GM12875 (cell line): ENCODE measurements at regions not wholly inside any gene's neighbourhood (a gene's known extent, or its start where the extent isn't known, plus 50 kb on each side); places are given as distances from the start of the nearest gene placed in this dataset.
A peak's percentile ranks its signal among the peaks of the same experiment; 100 is the strongest.

Source experiments
- H3K4me3 ChIP-seq: one replicate; pipeline ENCODE4 v1.5.1; 2011; ENCODE audit warnings: low read depth, low read length, control low read depth
- TF ChIP-seq, protein P1 (sequence below): IDR thresholded peaks from 2 replicates; pipeline ENCODE4 v1.5.1; 2011; ENCODE audit warnings: low read depth, mild to moderate bottlenecking, control low read depth, inconsistent platforms, low read length, moderate library complexity, borderline replicate concordance; ENCODE audit not compliant: insufficient read depth

DNA sequence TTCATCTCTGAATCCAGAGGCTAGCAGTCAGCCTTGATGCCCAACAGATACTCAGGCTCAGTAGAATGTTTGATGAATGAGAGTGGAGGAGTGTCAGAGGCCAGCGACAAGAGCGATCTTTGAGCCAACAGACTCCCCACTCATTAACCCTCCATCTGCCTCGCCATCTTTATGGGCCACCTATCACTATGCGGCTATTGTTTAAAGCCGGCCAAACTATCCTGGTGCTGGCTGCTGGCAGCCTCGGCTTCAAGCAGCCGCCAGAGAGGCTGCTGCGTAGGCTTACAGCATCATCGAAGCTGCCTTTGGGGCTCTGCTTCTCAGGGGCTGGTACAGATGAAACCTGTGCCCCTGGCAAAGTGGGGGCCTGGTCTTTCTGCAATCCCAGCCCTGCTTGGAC lies 525.6 kb downstream of the INSC start:
- TF ChIP-seq, protein P1, sequence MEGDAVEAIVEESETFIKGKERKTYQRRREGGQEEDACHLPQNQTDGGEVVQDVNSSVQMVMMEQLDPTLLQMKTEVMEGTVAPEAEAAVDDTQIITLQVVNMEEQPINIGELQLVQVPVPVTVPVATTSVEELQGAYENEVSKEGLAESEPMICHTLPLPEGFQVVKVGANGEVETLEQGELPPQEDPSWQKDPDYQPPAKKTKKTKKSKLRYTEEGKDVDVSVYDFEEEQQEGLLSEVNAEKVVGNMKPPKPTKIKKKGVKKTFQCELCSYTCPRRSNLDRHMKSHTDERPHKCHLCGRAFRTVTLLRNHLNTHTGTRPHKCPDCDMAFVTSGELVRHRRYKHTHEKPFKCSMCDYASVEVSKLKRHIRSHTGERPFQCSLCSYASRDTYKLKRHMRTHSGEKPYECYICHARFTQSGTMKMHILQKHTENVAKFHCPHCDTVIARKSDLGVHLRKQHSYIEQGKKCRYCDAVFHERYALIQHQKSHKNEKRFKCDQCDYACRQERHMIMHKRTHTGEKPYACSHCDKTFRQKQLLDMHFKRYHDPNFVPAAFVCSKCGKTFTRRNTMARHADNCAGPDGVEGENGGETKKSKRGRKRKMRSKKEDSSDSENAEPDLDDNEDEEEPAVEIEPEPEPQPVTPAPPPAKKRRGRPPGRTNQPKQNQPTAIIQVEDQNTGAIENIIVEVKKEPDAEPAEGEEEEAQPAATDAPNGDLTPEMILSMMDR: no peak
- no peak overlapping the region for H3K4me3 ChIP-seq

DNA sequence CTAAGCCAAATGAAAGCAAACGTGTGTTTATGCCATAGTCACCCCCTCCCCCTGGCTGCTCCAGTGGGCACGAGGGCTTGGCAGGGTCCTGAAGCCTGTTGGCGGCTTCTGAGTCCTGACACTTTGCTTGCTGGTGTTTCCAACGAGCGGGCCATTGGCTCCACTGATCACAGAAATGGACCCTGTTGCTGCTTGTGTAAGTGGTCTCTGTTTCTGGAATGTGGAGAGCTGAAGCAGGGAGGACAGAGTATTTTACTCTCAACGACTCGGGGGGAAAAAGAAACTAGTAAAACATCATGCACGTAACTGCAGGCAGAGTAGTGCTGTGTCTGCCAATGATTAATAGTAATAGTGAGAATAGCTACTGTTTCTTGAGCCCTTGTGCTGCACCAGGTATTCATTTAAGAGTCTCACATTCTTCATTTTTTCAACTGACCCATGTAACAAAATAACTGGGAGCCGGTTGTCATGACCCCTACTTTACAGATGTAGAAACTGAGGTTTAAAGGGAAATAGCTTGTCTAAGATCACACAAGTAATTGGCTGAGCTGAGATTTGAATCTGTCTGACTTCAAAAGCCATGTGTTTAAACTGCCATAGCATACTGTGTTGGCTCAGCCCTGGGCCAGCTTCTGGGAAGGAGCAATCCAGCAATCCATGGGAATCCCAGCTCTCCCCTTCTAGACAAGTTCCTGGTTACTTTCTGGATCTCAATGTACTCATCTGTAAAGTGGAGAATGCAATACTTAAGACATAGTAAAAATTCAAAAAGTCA lies 526.7 kb downstream of the INSC start:
- no peak overlapping the region for H3K4me3 ChIP-seq
- TF ChIP-seq, protein P1: no peak

DNA sequence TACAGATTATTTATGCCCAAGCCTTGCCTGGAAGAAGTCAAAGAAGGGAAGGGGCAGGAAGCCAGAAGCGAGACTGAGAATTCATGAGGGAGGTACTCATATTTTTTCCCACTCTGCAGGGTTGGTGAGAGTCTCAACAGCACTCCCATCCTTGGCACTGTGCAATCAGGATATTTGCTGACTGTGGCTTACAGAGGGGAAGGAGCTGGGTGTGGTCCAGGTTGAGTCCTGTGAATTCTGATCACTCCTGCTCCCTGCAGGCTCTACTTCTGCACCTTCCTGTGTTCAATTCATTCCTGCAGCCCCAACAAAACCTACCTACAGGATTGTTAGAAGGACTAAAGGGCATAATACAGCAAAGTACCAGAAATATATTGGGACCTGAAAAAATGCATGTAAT lies 530.5 kb downstream of the INSC start:
- no peak overlapping the region for H3K4me3 ChIP-seq
- TF ChIP-seq, protein P1: no peak

DNA sequence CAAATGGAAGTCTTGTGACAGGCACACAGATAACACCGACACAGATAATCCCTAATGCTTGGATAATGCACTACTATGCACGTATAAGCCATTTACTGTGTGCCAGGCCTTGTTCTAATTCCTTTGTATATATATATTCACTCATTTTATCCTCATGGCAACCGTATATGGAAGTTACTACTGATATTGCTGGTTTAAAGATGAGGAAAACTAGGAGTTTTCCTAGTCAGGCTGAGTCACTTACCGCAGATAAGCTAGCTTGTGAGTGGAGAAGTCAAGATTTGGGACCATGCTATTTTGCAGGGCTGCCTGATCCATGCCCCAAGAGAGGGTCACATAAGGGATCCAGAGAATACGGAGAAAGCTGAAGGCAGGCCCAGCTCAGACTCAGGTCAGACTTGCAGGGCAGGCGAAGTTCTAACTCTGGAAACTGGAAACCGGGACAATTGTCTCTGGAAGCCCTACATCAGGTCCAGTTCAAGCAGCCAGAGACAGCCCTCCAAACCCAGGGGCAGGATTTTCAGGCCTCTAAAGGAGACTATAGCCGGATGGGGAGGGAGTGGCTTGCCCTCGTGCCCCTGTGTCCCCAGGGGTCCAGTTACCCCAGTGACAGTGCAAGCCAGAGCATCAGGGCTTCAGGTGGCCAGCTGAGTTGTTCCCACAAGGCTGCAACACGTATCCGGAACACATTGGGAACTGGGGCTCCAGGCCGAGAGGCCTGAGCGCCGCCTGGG lies 534.8 kb downstream of the INSC start:
- H3K4me3 ChIP-seq: no peak overlapping the region
- TF ChIP-seq, protein P1: no peak

DNA sequence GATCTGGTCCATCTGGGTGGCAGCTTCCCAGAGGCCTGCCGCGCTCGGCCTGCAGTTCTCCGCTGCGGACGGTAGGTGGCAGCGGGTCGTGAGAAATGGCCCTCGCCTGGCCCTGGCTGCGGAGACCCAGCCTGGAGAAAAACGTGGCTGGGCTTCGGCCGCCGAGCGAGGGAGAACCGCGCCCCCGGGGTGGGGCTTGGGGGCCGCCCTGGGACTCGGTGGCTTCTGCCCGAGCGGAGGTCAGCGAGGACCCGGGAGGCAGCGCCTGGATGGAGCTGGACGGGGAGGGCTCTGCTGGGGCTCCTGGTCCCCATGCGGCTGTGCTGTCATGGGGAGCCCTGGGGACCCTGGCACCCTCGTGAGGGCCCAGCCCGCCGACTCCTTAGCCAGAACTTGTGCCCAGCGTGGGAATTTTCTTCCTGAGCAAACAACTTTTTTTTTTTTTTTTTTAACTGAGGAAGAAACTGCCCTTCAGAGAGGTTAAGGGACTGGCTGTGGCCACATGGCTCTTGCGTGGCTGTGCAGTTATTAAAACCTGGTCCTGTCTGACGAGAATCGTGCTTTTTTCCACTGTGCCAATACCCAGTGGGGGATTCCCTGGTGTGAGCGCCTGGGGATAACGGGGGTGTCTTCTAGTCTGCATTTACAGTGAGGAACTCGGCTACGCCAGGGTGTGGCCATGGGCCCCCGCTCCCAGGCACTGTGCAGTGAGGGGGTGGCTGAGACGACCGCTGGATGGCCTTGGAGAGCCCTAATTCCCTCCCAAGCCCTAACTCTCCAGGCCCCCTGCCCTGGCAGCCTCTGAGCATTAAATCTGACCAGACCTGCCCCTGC lies 535.6 kb downstream of the INSC start:
- TF ChIP-seq, protein P1: peak; percentile 97
- H3K4me3 ChIP-seq: no peak overlapping the region

DNA sequence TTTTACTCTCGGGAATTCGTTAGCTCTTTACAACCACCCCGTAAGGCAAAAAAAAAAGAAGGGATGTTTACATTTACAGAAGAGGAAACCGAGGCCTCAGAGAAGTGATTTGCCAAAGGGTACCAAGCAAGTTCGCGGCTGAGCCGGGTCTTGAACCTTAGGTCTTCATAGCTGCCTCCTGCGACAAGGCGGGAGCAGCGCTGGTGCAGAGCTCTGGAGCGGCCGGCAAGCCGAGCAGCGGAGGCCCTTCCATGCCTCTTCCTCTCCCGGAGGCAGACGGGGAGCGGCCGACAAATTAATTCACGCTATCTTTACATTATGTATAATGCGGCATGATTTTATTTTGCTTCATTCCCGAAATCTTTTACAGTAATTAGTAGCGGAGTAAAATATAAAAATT lies 536.3 kb downstream of the INSC start:
- no peak overlapping the region for H3K4me3 ChIP-seq
- TF ChIP-seq, protein P1: no peak
